Epithelial cell of proximal tubule (primary cell): ENCODE measurements at regions not wholly inside any gene's neighbourhood (a gene's known extent, or its start where the extent isn't known, plus 50 kb on each side); places are given as distances from the start of the nearest gene placed in this dataset.

Experiments used
- DNase-seq: peaks from one replicate; pipeline ENCODE4 v3.0.0-alpha.2; 2011; ENCODE audit warnings: low read depth
- H3K4me3 ChIP-seq: 2 replicates; pipeline ENCODE4 v1.5.1; 2011; ENCODE audit warnings: low read depth, mild to moderate bottlenecking, low read length
- CTCF ChIP-seq: conservative IDR thresholded peaks from 2 replicates; pipeline ENCODE4 v1.5.1; 2012; ENCODE audit warnings: low read depth, mild to moderate bottlenecking, low read length

DNA sequence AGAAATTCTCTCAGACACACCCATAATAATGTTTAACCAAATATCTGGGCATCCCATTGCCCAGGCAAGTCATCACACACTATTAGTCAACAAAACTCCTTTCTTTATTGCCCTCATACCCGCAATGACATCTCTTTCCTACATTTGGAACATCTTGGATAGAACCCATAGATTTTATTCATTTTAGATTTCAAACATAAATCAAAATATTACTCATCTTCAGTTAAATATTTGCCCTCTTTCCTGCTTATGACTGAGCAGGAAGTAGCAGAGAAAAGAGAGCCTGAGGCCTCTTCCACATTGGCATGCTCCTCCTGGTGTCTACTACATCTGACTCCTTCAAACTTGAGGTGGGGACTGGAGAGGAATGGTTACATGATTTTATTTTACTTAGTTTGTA is 592.0 kb downstream of the CHSY3 start:
- TF ChIP-seq CTCF = no peak

GRCh38 chr5:130488252-130488651 is 584.0 kb downstream of the CHSY3 start:
- no peak for DNase-seq
- no peak for TF ChIP-seq CTCF

More for the DNA sequence above, 592.0 kb downstream of the CHSY3 start:
- no peak overlapping the region for H3K4me3 ChIP-seq
- no peak for DNase-seq

DNA sequence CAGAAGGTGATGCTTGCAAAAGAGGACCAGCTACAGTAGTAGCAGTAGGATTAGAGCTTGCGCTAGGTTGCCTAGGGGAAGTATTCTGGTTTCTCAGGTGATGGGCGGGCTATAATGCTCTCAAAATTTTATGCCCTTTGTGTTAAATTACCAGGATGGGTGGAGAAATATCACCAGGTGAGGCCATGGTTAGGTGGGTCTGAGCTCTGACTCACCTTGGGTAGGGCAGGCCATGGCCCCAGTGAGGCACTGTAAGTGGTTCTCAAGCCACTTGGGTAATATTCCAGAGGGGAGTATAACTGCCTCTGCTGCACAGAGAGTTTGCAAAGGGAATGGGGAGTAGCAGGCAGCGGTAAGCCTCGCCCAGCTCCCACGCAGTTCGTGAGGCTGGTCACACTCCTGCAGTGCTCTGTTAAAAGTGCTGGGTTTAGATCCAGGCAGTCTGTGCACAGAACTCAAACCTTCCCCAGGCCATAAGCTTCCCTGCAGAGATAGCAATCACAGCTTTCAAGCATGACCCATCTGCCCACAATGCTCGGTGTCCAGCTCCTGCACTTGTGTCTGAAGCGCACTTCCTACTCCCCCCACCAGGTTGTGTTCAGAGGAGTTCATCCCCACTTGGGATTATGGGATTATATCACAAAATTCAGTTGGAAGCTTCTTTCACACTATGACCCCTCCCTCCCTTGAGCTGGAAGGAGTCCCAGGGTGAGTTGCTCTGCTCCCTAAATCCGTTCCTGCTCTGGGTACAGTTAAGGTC is 575.0 kb downstream of the CHSY3 start:
- no peak for TF ChIP-seq CTCF
- no peak for DNase-seq

More at GRCh38 chr5:130488252-130488651, 584.0 kb downstream of the CHSY3 start:
- no peak overlapping the region for H3K4me3 ChIP-seq

DNA sequence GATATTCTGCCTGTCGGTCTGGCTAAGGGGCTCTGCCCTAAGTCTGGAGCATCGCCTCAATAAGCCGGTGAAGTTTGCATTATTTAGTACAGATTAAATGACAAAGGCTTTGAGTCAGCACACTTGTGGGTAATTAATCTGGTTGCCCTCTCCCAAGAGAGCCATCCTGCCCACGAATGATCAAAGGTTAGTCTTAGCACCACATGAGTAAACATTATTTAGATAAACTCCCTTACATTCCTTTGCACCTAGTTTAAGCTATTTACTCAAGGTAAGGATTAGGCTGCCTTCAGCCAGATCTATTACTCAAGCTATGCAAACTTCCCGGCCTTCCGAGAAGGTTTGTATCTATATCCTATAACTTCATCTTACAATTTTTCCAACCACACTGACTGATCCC is 572.1 kb downstream of the CHSY3 start:
- no peak overlapping the region for H3K4me3 ChIP-seq
- no peak for TF ChIP-seq CTCF
- no peak for DNase-seq

More for the DNA sequence above, 575.0 kb downstream of the CHSY3 start:
- H3K4me3 ChIP-seq = no peak overlapping the region

- H3K4me3 ChIP-seq = no peak overlapping the region
- TF ChIP-seq CTCF = no peak
- DNase-seq = no peak
Measured at GRCh38 chr5:130462516-130462915, 558.3 kb downstream of the CHSY3 start.

GRCh38 chr5:130455175-130455574 is 550.9 kb downstream of the CHSY3 start:
- TF ChIP-seq CTCF = no peak
- H3K4me3 ChIP-seq = no peak overlapping the region
- DNase-seq = no peak

- no peak overlapping the region for H3K4me3 ChIP-seq
- no peak for DNase-seq
- TF ChIP-seq CTCF = no peak
Measured at GRCh38 chr5:130452744-130453143, 548.5 kb downstream of the CHSY3 start.
